GM23338 (cell line): ENCODE measurements at regions not wholly inside any gene's neighbourhood (a gene's known extent, or its start where the extent isn't known, plus 50 kb on each side); places are given as distances from the start of the nearest gene placed in this dataset.

Source experiments
- ATAC-seq: fragments of 200-7000 bp; cut with Tn5 transposase; 3 replicates; pipeline ENCODE4 v1.9.1; 2020
- DNase-seq: peaks from one replicate; pipeline ENCODE4 v3.0.0-alpha.2; 2015; ENCODE audit warnings: low spot score
- H2AFZ ChIP-seq: fragments of 200-600 bp; sonication (generic); 2 replicates; pipeline ENCODE4 v1.8.0; 2016; ENCODE audit warnings: antibody characterized with exemption, mild to moderate bottlenecking, moderate library complexity
- H3F3A ChIP-seq: fragments of 200-600 bp; sonication (generic); replicated peaks from 2 replicates; pipeline ENCODE4 v1.8.0; 2017; ENCODE audit warnings: antibody characterized with exemption, mixed run types, low read depth
- H3K27ac ChIP-seq: fragments of 200-600 bp; sonication (generic); 2 replicates; pipeline ENCODE4 v1.6.1; 2016; ENCODE audit warnings: low read depth
- H3K27me3 ChIP-seq: fragments of 200-600 bp; sonication (generic); 2 replicates; pipeline ENCODE4 v1.8.0; 2016; ENCODE audit warnings: mild to moderate bottlenecking, mixed run types, moderate library complexity; ENCODE audit not compliant: insufficient read depth
- H3K36me3 ChIP-seq: fragments of 200-600 bp; sonication (generic); 2 replicates; pipeline ENCODE4 v1.8.0; 2016; ENCODE audit warnings: mild to moderate bottlenecking; ENCODE audit not compliant: insufficient read depth
- H3K4me1 ChIP-seq: fragments of 200-600 bp; sonication (generic); 2 replicates; pipeline ENCODE4 v1.8.0; 2016; ENCODE audit warnings: mild to moderate bottlenecking, moderate library complexity; ENCODE audit not compliant: insufficient read depth
- H3K4me2 ChIP-seq: fragments of 200-600 bp; sonication (generic); 2 replicates; pipeline ENCODE4 v1.7.1; 2017; ENCODE audit warnings: mixed run types
- H3K4me3 ChIP-seq: fragments of 200-600 bp; sonication (generic); 2 replicates; pipeline ENCODE4 v1.6.1; 2016; ENCODE audit warnings: mixed run types
- H3K79me2 ChIP-seq: fragments of 200-600 bp; sonication (generic); replicated peaks from 2 replicates; pipeline ENCODE4 v1.8.0; 2017; ENCODE audit warnings: mild to moderate bottlenecking; ENCODE audit not compliant: insufficient read depth
- H3K9me2 ChIP-seq: fragments of 200-600 bp; sonication (generic); 2 replicates; pipeline ENCODE4 v1.8.0; 2017; ENCODE audit not compliant: insufficient read depth
- H4K20me1 ChIP-seq: fragments of 200-600 bp; sonication (generic); replicated peaks from 2 replicates; pipeline ENCODE4 v1.8.0; 2017; ENCODE audit warnings: mild to moderate bottlenecking; ENCODE audit not compliant: insufficient read depth
- H3K27ac Mint-ChIP-seq: 2 replicates; pipeline ENCODE4 v1.8.0; 2020; ENCODE audit warnings: inconsistent platforms, mild to moderate bottlenecking, moderate library complexity, mixed read lengths
- H3K27me3 Mint-ChIP-seq: 3 replicates; pipeline ENCODE4 v1.8.0; 2022; ENCODE audit warnings: low read depth, mild to moderate bottlenecking, moderate library complexity, mixed read lengths, inconsistent platforms; ENCODE audit not compliant: insufficient read depth, poor library complexity
- H3K36me3 Mint-ChIP-seq: 3 replicates; pipeline ENCODE4 v1.8.0; 2021; ENCODE audit warnings: low read depth, mild to moderate bottlenecking, inconsistent platforms, moderate library complexity, mixed read lengths
- H3K4me1 Mint-ChIP-seq: 3 replicates; pipeline ENCODE4 v1.8.0; 2020; ENCODE audit warnings: mild to moderate bottlenecking, inconsistent platforms, mixed read lengths
- H3K4me3 Mint-ChIP-seq: 3 replicates; pipeline ENCODE4 v1.8.0; 2021; ENCODE audit warnings: moderate library complexity, mild to moderate bottlenecking, inconsistent platforms, mixed read lengths
- H3K9me3 Mint-ChIP-seq: 3 replicates; pipeline ENCODE4 v1.8.0; 2020; ENCODE audit warnings: moderate library complexity, mild to moderate bottlenecking, inconsistent platforms, mixed read lengths
- CREB1 ChIP-seq: fragments of 250-450 bp; sonication (Bioruptor Pico); IDR thresholded peaks from 2 replicates; pipeline ENCODE4 v1.5.0; 2020; ENCODE audit warnings: low read depth, mild to moderate bottlenecking, moderate library complexity
- EZH2 ChIP-seq: fragments of 200-600 bp; sonication (generic); IDR thresholded peaks from one replicate; pipeline ENCODE4 v1.8.0; 2017; ENCODE audit warnings: antibody characterized with exemption, mild to moderate bottlenecking, low read depth; ENCODE audit not compliant: unreplicated experiment
- EZH2phosphoT487 ChIP-seq: fragments of 200-600 bp; sonication (generic); IDR thresholded peaks from one replicate; pipeline ENCODE4 v1.8.1; 2018; ENCODE audit warnings: antibody characterized with exemption; ENCODE audit not compliant: unreplicated experiment
- JUNB ChIP-seq: IDR thresholded peaks from one replicate; pipeline ENCODE4 v1.6.1; 2016; ENCODE audit warnings: antibody characterized with exemption; ENCODE audit not compliant: unreplicated experiment
- NANOG ChIP-seq: IDR thresholded peaks from 2 replicates; pipeline ENCODE4 v1.6.1; 2016; ENCODE audit warnings: antibody characterized with exemption, borderline replicate concordance
- POLR2AphosphoS5 ChIP-seq: IDR thresholded peaks from 2 replicates; pipeline ENCODE4 v1.6.1; 2016; ENCODE audit warnings: antibody characterized with exemption, low read depth
- STAT1 ChIP-seq: IDR thresholded peaks from one replicate; pipeline ENCODE4 v1.6.1; 2016; ENCODE audit warnings: antibody characterized with exemption; ENCODE audit not compliant: unreplicated experiment
- ZNF114 ChIP-seq: fragments of 250-450 bp; sonication (Bioruptor Pico); IDR thresholded peaks from 2 replicates; pipeline ENCODE4 v1.5.0; 2020; ENCODE audit warnings: mild to moderate bottlenecking, moderate library complexity
- ZNF331 ChIP-seq: fragments of 250-450 bp; sonication (Bioruptor Pico); IDR thresholded peaks from 2 replicates; pipeline ENCODE4 v1.5.0; 2020; ENCODE audit warnings: low read depth, mild to moderate bottlenecking, moderate library complexity
- TF ChIP-seq, protein P1 (sequence below): IDR thresholded peaks from 2 replicates; pipeline ENCODE4 v1.6.1; 2016; ENCODE audit warnings: antibody characterized with exemption
- TF ChIP-seq, protein P2 (sequence below): IDR thresholded peaks from one replicate; pipeline ENCODE4 v1.6.1; 2018; ENCODE audit warnings: antibody characterized with exemption; ENCODE audit not compliant: unreplicated experiment

DNA sequence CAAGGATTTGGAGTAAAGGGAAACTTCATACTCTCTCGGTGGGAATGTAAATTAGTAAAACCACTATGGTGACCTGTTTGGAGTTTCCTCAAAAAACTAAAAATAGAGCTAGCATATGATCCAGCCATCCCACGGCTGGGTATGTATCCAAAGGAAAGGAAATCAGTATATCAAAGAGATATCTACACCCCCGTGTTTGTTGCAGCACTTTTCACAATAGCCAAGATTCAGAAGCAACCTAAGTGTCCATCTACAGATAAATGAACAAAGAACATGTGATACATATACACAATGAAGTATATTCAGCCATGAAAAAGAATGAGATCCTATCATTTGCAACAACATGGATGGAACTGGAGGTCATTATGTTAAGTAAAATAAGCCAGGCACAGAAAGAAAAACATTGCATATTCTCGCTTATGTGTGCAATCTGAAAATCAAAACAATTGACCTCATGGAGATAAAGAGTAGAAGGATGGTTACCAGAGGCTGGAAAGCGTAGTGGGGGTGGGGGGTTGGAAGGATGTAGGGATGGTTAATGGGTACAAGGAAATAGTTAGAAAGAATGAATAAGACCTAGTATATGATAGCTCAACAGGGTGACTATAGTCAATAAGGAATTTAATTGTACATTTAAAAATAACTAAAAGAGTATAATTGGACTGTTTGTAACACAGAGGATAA, 468.0 kb downstream of the BCAT1 start (continued):
- TF ChIP-seq, protein P1, sequence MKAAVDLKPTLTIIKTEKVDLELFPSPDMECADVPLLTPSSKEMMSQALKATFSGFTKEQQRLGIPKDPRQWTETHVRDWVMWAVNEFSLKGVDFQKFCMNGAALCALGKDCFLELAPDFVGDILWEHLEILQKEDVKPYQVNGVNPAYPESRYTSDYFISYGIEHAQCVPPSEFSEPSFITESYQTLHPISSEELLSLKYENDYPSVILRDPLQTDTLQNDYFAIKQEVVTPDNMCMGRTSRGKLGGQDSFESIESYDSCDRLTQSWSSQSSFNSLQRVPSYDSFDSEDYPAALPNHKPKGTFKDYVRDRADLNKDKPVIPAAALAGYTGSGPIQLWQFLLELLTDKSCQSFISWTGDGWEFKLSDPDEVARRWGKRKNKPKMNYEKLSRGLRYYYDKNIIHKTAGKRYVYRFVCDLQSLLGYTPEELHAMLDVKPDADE: no peak
- no peak for TF ChIP-seq ZNF114 (CRISPR knock-in tag)
- no peak for TF ChIP-seq CREB1
- TF ChIP-seq STAT1: no peak
- no peak for TF ChIP-seq EZH2

DNA sequence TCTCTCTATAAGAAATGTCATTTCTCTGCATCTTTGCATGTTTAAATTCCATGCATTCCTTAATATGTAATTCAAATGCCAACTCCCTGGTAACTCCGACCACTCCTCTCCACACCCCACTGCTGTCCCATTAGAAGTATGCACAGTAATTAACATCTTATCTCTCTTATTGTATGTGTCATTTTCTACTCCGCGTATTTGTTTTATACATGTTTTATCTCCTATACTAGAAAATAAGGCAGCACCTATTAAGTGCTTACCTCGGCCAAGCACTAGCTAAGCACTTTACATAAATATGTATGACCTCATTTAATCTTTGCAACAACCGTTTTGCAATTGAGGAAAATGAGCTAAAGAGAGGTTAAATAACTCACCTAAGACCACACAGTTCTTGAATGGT, 469.8 kb downstream of the BCAT1 start:
- no peaks in the 10 kb centered on the region for H3K27me3 ChIP-seq
- DNase-seq: peak; percentile 20
- no peaks in the 10 kb centered on the region for H3K79me2 ChIP-seq
- no peaks in the 10 kb centered on the region for H3K27me3 Mint-ChIP-seq
- no peaks in the 10 kb centered on the region for H3K9me2 ChIP-seq
- H4K20me1 ChIP-seq: no peaks in the 10 kb centered on the region
- peaks cover 9% of the 10 kb centered on the region; the same call in 1 of the 2 replicates for H3K4me1 ChIP-seq
- H3K4me1 Mint-ChIP-seq: peaks cover 18% of the 10 kb centered on the region
- no peak for ATAC-seq
- no peak overlapping the region for H2AFZ ChIP-seq
- no peak overlapping the region for H3K27ac ChIP-seq
- H3K4me2 ChIP-seq: no peak overlapping the region
- no peak overlapping the region for H3K27ac Mint-ChIP-seq
- H3K4me3 ChIP-seq: no peak overlapping the region
- TF ChIP-seq ZNF114 (CRISPR knock-in tag) (no peak), ZNF331 (CRISPR knock-in tag) (no peak), EZH2phosphoT487 (no peak), POLR2AphosphoS5 (no peak), STAT1 (no peak), JUNB (no peak), NANOG (no peak)
- TF ChIP-seq, protein P1: no peak
- no peaks in the 10 kb centered on the region for H3K9me3 Mint-ChIP-seq
- no peaks in the 10 kb centered on the region for H3K36me3 Mint-ChIP-seq
- no peaks in the 10 kb centered on the region for H3K36me3 ChIP-seq
- no peaks in the 10 kb centered on the region for H3F3A ChIP-seq
- no peak overlapping the region for H3K4me3 Mint-ChIP-seq

DNA sequence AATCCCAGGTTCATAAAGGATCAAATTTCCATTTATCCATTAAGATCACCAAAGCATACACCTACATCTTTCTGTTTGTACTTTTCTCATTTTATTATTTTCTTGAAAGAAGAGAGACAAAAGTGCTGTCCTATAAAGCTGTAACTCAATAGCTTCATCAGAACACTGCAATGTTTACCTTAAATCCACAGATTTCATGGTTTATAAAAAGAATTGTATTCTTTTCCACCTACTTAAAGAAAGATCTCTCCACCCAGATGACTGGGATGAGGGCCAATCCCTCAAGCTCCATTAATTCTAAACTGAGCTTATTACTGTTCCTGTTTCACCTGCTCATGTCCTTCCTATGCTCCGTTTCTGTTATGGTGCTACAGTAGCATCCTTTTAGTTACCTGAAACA, 470.6 kb downstream of the BCAT1 start:
- Histone ChIP-seq H3K27ac (no peak overlapping the region), H3K4me2 (no peak overlapping the region), H2AFZ (no peak overlapping the region), H3F3A (no peaks in the 10 kb centered on the region), H3K36me3 (no peaks in the 10 kb centered on the region), H4K20me1 (no peaks in the 10 kb centered on the region), H3K79me2 (no peaks in the 10 kb centered on the region), H3K9me2 (no peaks in the 10 kb centered on the region), H3K27me3 (no peaks in the 10 kb centered on the region), H3K4me3 (no peak overlapping the region), H3K4me1 (peaks cover 9% of the 10 kb centered on the region; the same call in 1 of the 2 replicates)
- Mint-ChIP-seq H3K36me3 (no peaks in the 10 kb centered on the region), H3K9me3 (no peaks in the 10 kb centered on the region), H3K4me1 (peaks cover 17% of the 10 kb centered on the region), H3K27ac (no peak overlapping the region), H3K27me3 (no peaks in the 10 kb centered on the region), H3K4me3 (no peak overlapping the region)
- DNase-seq: no peak
- ATAC-seq: no peak
- TF ChIP-seq ZNF331 (CRISPR knock-in tag) (no peak), EZH2phosphoT487 (no peak), JUNB (no peak), CREB1 (no peak), NANOG (no peak), ZNF114 (CRISPR knock-in tag) (no peak)
- TF ChIP-seq, protein P1: no peak
- TF ChIP-seq, protein P2, sequence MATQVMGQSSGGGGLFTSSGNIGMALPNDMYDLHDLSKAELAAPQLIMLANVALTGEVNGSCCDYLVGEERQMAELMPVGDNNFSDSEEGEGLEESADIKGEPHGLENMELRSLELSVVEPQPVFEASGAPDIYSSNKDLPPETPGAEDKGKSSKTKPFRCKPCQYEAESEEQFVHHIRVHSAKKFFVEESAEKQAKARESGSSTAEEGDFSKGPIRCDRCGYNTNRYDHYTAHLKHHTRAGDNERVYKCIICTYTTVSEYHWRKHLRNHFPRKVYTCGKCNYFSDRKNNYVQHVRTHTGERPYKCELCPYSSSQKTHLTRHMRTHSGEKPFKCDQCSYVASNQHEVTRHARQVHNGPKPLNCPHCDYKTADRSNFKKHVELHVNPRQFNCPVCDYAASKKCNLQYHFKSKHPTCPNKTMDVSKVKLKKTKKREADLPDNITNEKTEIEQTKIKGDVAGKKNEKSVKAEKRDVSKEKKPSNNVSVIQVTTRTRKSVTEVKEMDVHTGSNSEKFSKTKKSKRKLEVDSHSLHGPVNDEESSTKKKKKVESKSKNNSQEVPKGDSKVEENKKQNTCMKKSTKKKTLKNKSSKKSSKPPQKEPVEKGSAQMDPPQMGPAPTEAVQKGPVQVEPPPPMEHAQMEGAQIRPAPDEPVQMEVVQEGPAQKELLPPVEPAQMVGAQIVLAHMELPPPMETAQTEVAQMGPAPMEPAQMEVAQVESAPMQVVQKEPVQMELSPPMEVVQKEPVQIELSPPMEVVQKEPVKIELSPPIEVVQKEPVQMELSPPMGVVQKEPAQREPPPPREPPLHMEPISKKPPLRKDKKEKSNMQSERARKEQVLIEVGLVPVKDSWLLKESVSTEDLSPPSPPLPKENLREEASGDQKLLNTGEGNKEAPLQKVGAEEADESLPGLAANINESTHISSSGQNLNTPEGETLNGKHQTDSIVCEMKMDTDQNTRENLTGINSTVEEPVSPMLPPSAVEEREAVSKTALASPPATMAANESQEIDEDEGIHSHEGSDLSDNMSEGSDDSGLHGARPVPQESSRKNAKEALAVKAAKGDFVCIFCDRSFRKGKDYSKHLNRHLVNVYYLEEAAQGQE: no peak
